Colonic mucosa (tissue), 4 donors: ENCODE measurements at regions not wholly inside any gene's neighbourhood (a gene's known extent, or its start where the extent isn't known, plus 50 kb on each side); places are given as distances from the start of the nearest gene placed in this dataset.

Experiments
- DNase-seq: peaks from one replicate; pipeline ENCODE4 v3.0.0-alpha.2; 2020
- H3K27ac ChIP-seq: fragments of 200-600 bp; one replicate; pipeline ENCODE4 v1.8.0; 2021
- H3K27me3 ChIP-seq: fragments of 200-600 bp; one replicate; pipeline ENCODE4 v1.8.0; 2021
- H3K36me3 ChIP-seq: fragments of 200-600 bp; one replicate; pipeline ENCODE4 v1.8.0; 2021
- H3K4me1 ChIP-seq: fragments of 200-600 bp; one replicate; pipeline ENCODE4 v1.8.0; 2021; ENCODE audit warnings: mild to moderate bottlenecking
- H3K4me3 ChIP-seq: fragments of 200-600 bp; one replicate; pipeline ENCODE4 v1.8.0; 2021
- H3K9ac ChIP-seq, 2 donors: one replicate each; pipeline ENCODE4 v1.7.0; 2013; ENCODE audit warnings: control low read depth in 2 of 2, low read depth in 2 of 2, low read length in 2 of 2
- H3K9me3 ChIP-seq: fragments of 200-600 bp; one replicate; pipeline ENCODE4 v1.8.0; 2021
- intact Hi-C: fragments of 100-400 bp; cut with DNase I; formaldehyde crosslinking; loops from one replicate; pipeline ENCODE4 v1.14.1; 2022
- TF ChIP-seq, protein P1 (sequence below): fragments of 200-600 bp; IDR thresholded peaks from one replicate; pipeline ENCODE4 v1.8.0; 2022; ENCODE audit warnings: antibody characterized with exemption, mild to moderate bottlenecking
- donor health status: healthy.
- donor health status: DM: no; HTN: no; CAD: no.
- donor health status: DM: no; HTN: no; CAD: no.

GRCh38 chr16:86918637-86919036 is 340.3 kb downstream of the FOXL1 start:
- H3K4me3 ChIP-seq, result no peak overlapping the region
- H3K9me3 ChIP-seq, result no peaks in the 10 kb centered on the region
- intact Hi-C loops, result no loop called here
- H3K9ac ChIP-seq, result no peak overlapping the region
- no peak overlapping the region for H3K27ac ChIP-seq
- no peaks in the 10 kb centered on the region for H3K36me3 ChIP-seq
- no peaks in the 10 kb centered on the region for H3K27me3 ChIP-seq
- DNase-seq, result no peak
- H3K4me1 ChIP-seq, result no peaks in the 10 kb centered on the region
- TF ChIP-seq, protein P1, sequence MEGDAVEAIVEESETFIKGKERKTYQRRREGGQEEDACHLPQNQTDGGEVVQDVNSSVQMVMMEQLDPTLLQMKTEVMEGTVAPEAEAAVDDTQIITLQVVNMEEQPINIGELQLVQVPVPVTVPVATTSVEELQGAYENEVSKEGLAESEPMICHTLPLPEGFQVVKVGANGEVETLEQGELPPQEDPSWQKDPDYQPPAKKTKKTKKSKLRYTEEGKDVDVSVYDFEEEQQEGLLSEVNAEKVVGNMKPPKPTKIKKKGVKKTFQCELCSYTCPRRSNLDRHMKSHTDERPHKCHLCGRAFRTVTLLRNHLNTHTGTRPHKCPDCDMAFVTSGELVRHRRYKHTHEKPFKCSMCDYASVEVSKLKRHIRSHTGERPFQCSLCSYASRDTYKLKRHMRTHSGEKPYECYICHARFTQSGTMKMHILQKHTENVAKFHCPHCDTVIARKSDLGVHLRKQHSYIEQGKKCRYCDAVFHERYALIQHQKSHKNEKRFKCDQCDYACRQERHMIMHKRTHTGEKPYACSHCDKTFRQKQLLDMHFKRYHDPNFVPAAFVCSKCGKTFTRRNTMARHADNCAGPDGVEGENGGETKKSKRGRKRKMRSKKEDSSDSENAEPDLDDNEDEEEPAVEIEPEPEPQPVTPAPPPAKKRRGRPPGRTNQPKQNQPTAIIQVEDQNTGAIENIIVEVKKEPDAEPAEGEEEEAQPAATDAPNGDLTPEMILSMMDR, result no peak

DNA sequence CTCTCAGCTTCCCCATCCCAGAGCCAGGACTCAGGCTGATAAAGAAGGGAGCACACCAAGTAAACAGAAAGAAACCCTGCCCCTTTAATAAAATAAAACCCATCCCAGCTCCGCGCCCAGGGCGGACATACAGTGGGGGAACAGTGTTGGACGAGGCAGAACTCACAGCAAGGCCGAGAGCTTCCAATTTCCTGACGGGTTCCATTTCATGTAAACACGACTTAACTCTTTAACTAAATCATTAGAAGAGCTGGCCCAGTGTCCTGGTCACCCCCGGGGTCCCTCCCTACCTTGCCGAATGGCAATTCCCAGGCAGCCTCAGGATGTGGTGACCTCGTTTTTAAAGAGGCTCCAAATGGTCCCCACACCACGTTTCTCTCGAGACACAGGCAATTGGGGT is 340.7 kb downstream of the FOXL1 start:
- Histone ChIP-seq H3K27ac (no peak overlapping the region), H3K9ac (no peak overlapping the region), H3K4me1 (no peaks in the 10 kb centered on the region), H3K36me3 (no peaks in the 10 kb centered on the region), H3K27me3 (no peaks in the 10 kb centered on the region), H3K9me3 (no peaks in the 10 kb centered on the region), H3K4me3 (no peak overlapping the region)
- intact Hi-C loops, result no loop called here
- no peak for DNase-seq
- TF ChIP-seq, protein P1, result no peak

DNA sequence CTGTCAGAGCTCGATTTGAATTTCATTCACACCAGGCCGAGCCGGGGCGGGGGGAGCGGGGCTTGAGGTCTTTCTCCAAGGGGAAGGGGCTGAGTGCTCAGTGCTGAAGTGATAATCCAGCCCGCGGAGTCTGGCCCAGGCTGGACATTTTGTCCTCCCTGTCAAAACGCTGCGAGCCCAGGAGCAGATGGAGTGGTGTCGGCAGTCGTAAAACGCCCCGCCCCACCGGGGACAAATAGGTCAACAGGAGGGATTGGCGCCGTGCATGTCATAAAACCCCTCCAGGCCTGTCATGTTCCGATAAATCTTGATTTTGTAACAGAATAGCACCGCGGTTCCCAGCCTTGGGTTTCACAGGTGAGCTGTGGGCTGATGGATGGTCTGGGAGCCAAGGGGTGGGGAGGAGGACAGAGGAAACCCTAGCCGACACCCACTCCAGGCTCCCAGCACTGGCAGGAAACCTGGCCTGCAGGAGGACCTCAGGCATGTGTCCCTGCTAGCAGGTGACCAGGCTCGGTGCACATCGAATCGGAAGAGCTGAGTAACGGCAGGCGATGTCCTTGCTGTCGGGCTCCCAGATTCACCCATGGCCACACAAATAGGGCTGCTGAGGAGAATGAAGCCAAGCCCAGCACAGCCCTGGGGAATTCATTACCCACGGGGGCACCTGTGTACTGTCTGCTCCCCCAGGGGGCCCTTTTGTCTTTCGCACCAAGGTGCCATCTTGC is 341.4 kb downstream of the FOXL1 start:
- Histone ChIP-seq H3K27me3 (no peaks in the 10 kb centered on the region), H3K9me3 (no peaks in the 10 kb centered on the region), H3K4me1 (no peaks in the 10 kb centered on the region), H3K9ac (no peak overlapping the region), H3K27ac (no peak overlapping the region), H3K4me3 (no peak overlapping the region), H3K36me3 (no peaks in the 10 kb centered on the region)
- DNase-seq, result no peak
- intact Hi-C loops, result no loop called here
- TF ChIP-seq, protein P1, result no peak

DNA sequence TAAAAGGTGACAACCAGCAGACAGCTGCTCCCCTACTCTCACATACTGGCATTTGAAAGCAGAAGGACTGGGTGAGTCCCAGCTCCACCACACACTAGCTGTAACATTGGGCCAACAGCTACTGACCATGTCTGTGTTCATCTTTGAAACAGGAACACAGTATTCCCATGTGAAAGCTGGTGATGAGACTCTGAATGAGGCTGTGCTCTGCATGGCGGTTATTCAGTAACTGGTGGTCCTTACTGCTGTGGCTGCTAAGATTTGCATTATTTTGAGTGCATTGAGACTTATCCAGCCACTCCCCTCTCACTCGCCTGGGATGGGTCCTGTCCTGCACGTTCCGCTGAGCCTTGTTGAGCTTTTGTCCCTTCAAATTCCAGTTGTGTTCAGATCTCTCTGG is 342.9 kb downstream of the FOXL1 start:
- no peak overlapping the region for H3K4me3 ChIP-seq
- intact Hi-C loops, result no loop called here
- H3K9me3 ChIP-seq, result no peaks in the 10 kb centered on the region
- H3K9ac ChIP-seq, result no peak overlapping the region
- TF ChIP-seq, protein P1, result no peak
- no peaks in the 10 kb centered on the region for H3K27me3 ChIP-seq
- H3K36me3 ChIP-seq, result no peaks in the 10 kb centered on the region
- H3K4me1 ChIP-seq, result no peaks in the 10 kb centered on the region
- no peak for DNase-seq
- H3K27ac ChIP-seq, result no peak overlapping the region

GRCh38 chr16:86922311-86922710 is 344.0 kb downstream of the FOXL1 start:
- H3K27me3 ChIP-seq, result peaks cover 2% of the 10 kb centered on the region
- H3K27ac ChIP-seq, result no peak overlapping the region
- DNase-seq, result no peak

More at GRCh38 chr16:86922311-86922710, 344.0 kb downstream of the FOXL1 start:
- Histone ChIP-seq H3K9ac (no peak overlapping the region), H3K4me3 (no peak overlapping the region), H3K9me3 (no peaks in the 10 kb centered on the region), H3K4me1 (no peaks in the 10 kb centered on the region), H3K36me3 (no peaks in the 10 kb centered on the region)
- TF ChIP-seq, protein P1, result no peak
- intact Hi-C loops, result no loop called here
